ENCODE measurements at regions not wholly inside any gene's neighbourhood (a gene's known extent, or its start where the extent isn't known, plus 50 kb on each side); places are given as distances from the start of the nearest gene placed in this dataset.

DNA sequence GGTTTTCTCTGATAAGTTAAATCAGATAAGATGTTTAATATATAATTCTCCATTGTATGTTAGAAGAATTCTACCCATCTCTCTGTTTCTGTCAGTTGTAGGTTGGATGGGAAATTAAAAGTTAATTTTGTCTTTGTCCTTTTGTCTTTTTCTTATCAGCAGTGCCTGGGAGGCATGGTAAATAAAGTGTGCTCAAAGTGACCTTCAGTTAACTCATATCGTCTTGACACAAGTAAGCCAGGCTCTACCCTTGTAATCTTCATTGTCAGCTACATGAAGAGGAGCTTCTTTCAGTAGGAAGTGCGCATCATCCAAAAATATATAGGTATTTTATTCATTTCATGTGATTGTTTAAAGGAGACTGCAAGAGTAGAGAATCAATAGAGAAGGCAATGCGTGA is 138.9 kb upstream of the NRIP1 start:
- TF ChIP-seq, protein P1, sequence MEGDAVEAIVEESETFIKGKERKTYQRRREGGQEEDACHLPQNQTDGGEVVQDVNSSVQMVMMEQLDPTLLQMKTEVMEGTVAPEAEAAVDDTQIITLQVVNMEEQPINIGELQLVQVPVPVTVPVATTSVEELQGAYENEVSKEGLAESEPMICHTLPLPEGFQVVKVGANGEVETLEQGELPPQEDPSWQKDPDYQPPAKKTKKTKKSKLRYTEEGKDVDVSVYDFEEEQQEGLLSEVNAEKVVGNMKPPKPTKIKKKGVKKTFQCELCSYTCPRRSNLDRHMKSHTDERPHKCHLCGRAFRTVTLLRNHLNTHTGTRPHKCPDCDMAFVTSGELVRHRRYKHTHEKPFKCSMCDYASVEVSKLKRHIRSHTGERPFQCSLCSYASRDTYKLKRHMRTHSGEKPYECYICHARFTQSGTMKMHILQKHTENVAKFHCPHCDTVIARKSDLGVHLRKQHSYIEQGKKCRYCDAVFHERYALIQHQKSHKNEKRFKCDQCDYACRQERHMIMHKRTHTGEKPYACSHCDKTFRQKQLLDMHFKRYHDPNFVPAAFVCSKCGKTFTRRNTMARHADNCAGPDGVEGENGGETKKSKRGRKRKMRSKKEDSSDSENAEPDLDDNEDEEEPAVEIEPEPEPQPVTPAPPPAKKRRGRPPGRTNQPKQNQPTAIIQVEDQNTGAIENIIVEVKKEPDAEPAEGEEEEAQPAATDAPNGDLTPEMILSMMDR (conservative IDR thresholded peaks at IDR 0.05), result no peak
- peak overlapping the region; percentile 81 for H3K27ac ChIP-seq

DNA sequence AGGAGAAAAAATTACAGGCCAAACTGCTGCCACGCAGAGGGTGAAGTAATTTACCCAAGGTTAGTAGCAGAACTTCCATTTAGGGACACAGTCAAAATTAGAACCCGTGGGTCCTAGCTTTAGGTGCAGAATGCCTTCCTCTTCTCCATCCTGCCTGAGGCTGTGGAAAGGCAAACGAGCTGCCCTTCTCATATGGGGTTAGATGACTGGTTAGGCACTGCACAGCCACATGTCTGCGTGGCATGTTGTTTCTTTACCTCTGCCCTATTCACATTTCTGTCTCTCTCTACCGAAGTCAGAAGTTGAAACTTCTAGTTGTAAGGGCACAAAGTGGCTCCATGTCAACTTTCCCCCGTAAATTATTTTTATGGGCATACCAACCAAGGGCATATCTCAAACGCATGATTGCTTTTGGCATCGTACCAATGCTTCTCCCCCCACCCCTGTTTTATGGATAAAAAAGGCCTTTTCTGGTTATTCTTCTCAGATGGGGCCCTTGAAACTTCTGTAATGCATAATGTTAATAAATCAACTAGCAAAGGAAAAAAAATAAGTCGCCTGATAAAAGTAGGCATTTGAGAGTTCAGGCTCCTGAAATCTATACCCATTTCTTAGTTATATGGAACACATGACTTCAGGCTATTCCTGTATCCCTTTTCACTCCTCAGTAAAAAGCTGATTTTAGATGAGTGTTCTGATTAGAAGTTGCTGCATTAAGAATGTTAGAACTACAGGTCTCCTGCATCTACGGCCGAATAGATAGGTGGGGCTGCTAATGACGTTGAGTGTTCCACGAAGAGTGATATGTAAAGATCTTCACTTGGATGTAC is 139.6 kb upstream of the NRIP1 start:
- H3K27ac ChIP-seq, result peak overlapping the region; percentile 81
- TF ChIP-seq, protein P1 (conservative IDR thresholded peaks at IDR 0.05), result no peak

DNA sequence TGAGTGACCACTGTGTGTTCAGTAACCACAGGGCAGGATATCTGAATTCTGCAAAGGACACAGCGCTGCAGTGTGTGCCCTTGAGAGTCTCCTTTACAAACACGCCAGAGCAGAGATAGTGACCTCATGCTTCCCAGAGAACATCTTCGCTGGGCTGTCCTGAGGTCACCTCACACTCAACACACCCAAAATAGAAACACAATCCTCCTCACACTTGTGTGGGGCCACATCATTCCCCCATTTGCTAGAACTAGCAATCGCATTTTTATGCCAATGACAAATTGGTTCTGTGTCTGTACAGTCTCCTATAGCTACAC is 140.1 kb upstream of the NRIP1 start:
- peak overlapping the region; percentile 81 for H3K27ac ChIP-seq
- TF ChIP-seq, protein P1 (conservative IDR thresholded peaks at IDR 0.05), result no peak

DNA sequence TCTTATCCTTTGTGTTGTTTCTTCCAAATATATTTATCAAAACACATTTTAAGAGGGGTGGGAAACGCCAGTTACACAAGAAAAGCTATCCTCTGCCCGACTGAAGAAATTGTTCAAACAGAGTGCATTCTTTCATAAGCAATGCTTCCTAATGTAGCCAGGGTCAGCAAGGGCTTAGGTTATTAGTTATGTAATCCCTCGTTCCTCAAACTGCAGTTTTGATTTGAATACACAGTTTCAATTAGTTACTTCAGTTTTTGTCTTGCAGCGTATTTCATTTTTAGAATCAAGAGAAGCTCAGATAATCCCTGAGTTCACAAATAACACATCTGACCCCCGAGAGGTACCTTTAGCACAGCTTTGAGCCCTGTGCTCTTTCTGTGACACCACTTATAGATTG is 141.7 kb upstream of the NRIP1 start:
- no peak overlapping the region for H3K27ac ChIP-seq
- TF ChIP-seq, protein P1 (conservative IDR thresholded peaks at IDR 0.05), result no peak

DNA sequence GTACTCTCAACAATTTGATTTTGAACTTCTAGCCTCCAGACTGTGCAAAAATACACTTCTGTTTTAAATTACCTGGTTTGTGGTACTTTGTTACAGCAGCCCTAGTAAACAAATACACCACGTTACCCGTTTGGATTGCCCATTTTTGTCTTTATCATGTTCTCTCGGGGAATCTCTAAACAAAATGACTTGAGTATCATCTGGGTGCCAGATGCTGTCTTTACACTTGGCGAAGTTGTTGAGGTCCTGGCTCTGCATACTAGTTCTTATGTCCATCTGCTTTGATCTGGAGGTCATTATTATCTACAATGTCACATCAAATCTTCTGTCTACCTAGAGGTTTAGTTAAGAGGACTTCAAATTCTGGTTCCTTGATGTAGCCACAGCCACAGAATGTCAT is 142.4 kb upstream of the NRIP1 start:
- TF ChIP-seq, protein P1 (conservative IDR thresholded peaks at IDR 0.05), result no peak
- no peak overlapping the region for H3K27ac ChIP-seq

DNA sequence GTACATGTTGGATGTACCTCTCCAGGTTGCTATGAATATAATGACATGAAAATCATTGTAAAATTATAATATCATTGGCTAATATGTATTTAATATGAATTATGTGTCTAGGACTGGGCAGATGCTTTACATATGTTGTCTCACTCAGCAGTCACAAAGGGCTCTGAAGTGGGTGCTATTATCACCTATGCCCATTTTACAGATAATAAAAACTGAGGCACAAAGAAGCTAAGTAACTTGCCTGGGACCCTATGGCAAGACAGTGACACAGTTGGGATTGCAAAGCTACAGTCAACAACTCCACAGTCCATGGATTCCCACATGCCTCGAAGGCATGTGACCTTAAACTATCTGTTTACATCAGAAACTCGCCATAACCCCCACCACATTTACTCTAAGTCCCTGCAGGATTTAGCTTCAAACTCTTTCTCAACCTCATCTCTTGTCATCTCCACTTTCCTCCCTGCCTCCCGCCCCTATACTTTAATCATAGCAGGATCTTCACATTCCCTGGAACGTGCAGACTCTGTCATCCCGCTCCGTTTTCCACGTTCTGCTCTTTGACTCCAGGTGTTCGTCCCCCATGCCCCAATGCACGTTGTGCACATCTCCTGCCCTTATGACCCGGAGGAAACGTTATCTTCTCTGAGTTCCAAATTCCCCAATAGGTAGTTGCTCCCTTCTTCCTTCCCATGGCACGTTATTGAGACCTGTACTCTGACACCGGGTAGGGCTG is 143.0 kb upstream of the NRIP1 start:
- H3K27ac ChIP-seq, result no peak overlapping the region
- TF ChIP-seq, protein P1 (conservative IDR thresholded peaks at IDR 0.05), result no peak

DNA sequence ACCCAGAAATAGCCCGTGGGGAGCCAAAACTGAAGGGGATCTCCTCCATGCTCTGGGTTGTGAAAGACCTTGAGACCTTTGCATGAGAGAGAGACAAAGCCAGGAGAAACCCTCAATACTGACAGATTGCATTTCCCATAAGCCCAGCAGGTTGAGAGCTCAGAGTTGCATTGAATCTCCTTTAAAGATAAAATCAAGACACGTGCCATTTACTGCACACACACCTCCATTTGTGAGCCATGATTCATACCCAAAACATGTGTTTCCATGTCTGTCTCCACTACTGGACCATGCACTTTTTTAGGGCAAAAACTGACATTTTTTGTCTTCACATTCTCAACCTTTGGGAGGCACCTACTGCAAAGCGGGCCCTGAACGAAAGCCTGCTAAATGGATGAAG is 144.0 kb upstream of the NRIP1 start:
- TF ChIP-seq, protein P1 (conservative IDR thresholded peaks at IDR 0.05), result no peak
- H3K27ac ChIP-seq, result no peak overlapping the region

Data from VCaP (cell line).